ENCODE measurements at regions not wholly inside any gene's neighbourhood (a gene's known extent, or its start where the extent isn't known, plus 50 kb on each side); places are given as distances from the start of the nearest gene placed in this dataset.

DNA sequence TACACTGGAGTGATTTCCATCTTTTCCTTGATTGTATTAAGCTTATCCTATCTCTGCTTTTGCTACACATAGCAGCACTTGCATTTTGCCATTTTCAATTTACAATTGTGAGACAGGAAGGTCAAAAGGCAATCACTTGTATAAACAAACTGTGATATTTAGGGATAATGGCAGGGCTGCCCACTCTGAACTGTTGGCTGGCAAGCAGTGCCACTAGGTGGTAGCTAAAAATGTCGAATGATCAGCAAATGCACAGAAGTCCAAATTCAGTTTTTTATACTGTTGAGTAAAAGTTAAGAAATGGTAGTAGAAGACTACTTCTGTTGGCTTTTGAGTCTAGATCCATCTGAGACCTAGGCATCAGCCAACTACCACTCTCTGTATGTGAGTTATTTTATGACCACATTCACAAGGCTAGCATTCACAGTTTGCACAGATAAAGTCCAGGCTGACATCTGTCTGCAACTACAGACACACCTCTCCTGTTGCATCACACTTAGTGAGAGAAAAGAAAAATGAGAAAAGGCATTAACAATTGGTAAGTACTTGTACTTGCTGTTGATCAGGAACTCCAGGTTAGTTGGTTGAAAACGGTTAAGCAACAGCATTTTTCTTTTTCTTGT, 108.8 kb upstream of the ASTN2 start:
- Histone ChIP-seq H3K4me2 (ENCODE audit: low read depth, low read length) (no peak overlapping the region), H3K9ac (ENCODE audit: low read length) (no peak overlapping the region), H3F3A (ENCODE audit: insufficient read depth, low read length) (no peaks in the 10 kb centered on the region), H3K9me2 (replicated peaks; ENCODE audit: insufficient read depth, low read length) (no peaks in the 10 kb centered on the region), H3K27ac (ENCODE audit: low read length) (no peak overlapping the region), H3K36me3 (replicated peaks; ENCODE audit: insufficient read depth, low read length) (no peaks in the 10 kb centered on the region), H4K20me1 (ENCODE audit: insufficient read depth, low read length) (no peaks in the 10 kb centered on the region), H3K4me3 (ENCODE audit: low read length) (no peak overlapping the region), H3K27me3 (replicated peaks; ENCODE audit: insufficient read depth, low read length) (no peaks in the 10 kb centered on the region), H3K4me1 (ENCODE audit: low read length) (no peaks in the 10 kb centered on the region), H3K9me3 (replicated peaks; ENCODE audit: insufficient read depth, low read length) (no peaks in the 10 kb centered on the region), H2AFZ (ENCODE audit: low read length) (no peak overlapping the region), H3K79me2 (ENCODE audit: low read length) (no peaks in the 10 kb centered on the region)
- TF ChIP-seq EZH2 (optimal IDR thresholded peaks at IDR 0.05; ENCODE audit: low read depth, low read length) (no peak), EZH2phosphoT487 (IDR thresholded peaks at IDR 0.05; ENCODE audit: low read length) (no peak)
- TF ChIP-seq, protein P1, sequence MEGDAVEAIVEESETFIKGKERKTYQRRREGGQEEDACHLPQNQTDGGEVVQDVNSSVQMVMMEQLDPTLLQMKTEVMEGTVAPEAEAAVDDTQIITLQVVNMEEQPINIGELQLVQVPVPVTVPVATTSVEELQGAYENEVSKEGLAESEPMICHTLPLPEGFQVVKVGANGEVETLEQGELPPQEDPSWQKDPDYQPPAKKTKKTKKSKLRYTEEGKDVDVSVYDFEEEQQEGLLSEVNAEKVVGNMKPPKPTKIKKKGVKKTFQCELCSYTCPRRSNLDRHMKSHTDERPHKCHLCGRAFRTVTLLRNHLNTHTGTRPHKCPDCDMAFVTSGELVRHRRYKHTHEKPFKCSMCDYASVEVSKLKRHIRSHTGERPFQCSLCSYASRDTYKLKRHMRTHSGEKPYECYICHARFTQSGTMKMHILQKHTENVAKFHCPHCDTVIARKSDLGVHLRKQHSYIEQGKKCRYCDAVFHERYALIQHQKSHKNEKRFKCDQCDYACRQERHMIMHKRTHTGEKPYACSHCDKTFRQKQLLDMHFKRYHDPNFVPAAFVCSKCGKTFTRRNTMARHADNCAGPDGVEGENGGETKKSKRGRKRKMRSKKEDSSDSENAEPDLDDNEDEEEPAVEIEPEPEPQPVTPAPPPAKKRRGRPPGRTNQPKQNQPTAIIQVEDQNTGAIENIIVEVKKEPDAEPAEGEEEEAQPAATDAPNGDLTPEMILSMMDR (IDR thresholded peaks at IDR 0.05; ENCODE audit: low read length) = no peak
- no peak for DNase-seq

DNA sequence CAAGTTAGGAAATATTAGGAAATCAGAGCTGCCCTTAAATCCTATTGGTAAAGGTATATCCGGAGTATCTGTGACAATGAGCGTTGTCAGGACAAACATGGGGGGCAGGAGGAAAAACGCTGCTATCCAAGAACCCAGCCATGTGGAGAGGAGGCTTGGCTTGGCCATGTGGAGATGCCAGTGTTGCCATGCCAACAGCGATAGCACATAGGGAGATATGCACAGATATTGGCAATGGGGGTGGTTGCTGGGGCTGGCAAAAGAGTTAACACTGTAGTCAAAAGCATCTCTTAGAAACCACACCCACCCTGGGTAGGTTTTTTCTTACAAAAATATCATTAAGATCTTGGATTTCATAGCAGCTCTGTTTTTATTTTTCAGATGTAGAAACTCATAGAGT, 106.4 kb upstream of the ASTN2 start:
- no peaks in the 10 kb centered on the region for H3K4me1 ChIP-seq (ENCODE audit: low read length)
- H3K9me3 ChIP-seq (replicated peaks; ENCODE audit: insufficient read depth, low read length) = no peaks in the 10 kb centered on the region
- no peaks in the 10 kb centered on the region for H3K9me2 ChIP-seq (replicated peaks; ENCODE audit: insufficient read depth, low read length)
- no peak for DNase-seq
- no peak overlapping the region for H3K9ac ChIP-seq (ENCODE audit: low read length)
- no peak overlapping the region for H3K27ac ChIP-seq (ENCODE audit: low read length)
- H2AFZ ChIP-seq (ENCODE audit: low read length) = no peak overlapping the region
- H4K20me1 ChIP-seq (ENCODE audit: insufficient read depth, low read length) = no peaks in the 10 kb centered on the region
- H3K79me2 ChIP-seq (ENCODE audit: low read length) = no peaks in the 10 kb centered on the region
- H3K4me3 ChIP-seq (ENCODE audit: low read length) = no peak overlapping the region
- no peak overlapping the region for H3K4me2 ChIP-seq (ENCODE audit: low read depth, low read length)
- TF ChIP-seq EZH2 (optimal IDR thresholded peaks at IDR 0.05; ENCODE audit: low read depth, low read length) (no peak), EZH2phosphoT487 (IDR thresholded peaks at IDR 0.05; ENCODE audit: low read length) (no peak)
- TF ChIP-seq, protein P1 (IDR thresholded peaks at IDR 0.05; ENCODE audit: low read length) = no peak
- H3F3A ChIP-seq (ENCODE audit: insufficient read depth, low read length) = no peaks in the 10 kb centered on the region
- H3K27me3 ChIP-seq (replicated peaks; ENCODE audit: insufficient read depth, low read length) = no peaks in the 10 kb centered on the region
- no peaks in the 10 kb centered on the region for H3K36me3 ChIP-seq (replicated peaks; ENCODE audit: insufficient read depth, low read length)

DNA sequence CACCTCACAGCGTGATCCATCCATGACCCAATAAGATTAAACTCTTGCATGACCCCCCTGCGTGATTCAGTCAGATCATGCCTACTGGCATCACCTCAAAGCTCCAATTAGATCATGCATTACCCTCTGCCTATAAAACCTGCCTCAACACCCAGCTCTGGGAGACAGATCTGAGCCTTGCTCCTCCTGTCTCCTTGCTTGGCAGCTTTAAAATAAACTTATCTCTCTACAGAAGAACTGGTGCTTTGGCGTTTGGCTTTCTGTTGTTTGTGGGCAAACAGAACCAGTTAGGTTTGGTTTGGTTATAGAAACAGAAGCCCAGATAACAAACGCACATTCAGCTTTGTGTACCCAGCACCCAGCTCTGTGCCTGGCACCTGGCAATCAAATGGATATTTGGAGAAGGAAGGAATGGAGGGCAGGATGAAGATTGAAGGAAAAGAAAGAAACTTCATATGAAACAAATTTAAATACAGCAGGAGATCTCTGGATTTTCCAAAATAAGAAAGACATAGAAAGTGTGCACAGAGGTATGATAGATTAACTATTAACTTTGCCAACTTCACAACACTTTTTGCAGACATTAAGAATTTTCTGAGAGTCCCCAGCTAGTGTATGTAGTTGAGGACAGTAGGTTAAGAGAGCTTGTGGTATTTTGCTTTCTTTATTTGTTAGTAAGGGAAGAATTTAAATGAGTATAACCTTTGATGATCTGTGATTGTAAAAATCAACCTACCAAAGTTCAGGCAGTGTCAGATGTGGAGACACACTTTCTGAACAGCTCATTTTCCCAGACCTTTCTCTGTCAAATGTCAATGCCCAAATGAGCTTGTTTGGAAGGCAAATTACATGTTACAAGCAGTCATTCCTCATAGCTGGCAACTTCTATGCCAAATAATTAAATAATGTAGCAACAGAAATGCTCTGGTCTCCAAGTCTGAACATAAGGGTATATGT, 102.1 kb upstream of the ASTN2 start:
- Histone ChIP-seq H3K9ac (ENCODE audit: low read length) (no peak overlapping the region), H3K4me1 (ENCODE audit: low read length) (no peaks in the 10 kb centered on the region), H3K9me3 (replicated peaks; ENCODE audit: insufficient read depth, low read length) (no peaks in the 10 kb centered on the region), H3F3A (ENCODE audit: insufficient read depth, low read length) (no peaks in the 10 kb centered on the region), H3K36me3 (replicated peaks; ENCODE audit: insufficient read depth, low read length) (no peaks in the 10 kb centered on the region), H3K79me2 (ENCODE audit: low read length) (no peaks in the 10 kb centered on the region), H3K4me3 (ENCODE audit: low read length) (no peak overlapping the region), H2AFZ (ENCODE audit: low read length) (no peak overlapping the region), H3K27ac (ENCODE audit: low read length) (no peak overlapping the region), H3K4me2 (ENCODE audit: low read depth, low read length) (no peak overlapping the region), H3K27me3 (replicated peaks; ENCODE audit: insufficient read depth, low read length) (no peaks in the 10 kb centered on the region), H4K20me1 (ENCODE audit: insufficient read depth, low read length) (no peaks in the 10 kb centered on the region), H3K9me2 (replicated peaks; ENCODE audit: insufficient read depth, low read length) (no peaks in the 10 kb centered on the region)
- TF ChIP-seq, protein P1 (IDR thresholded peaks at IDR 0.05; ENCODE audit: low read length) = no peak
- TF ChIP-seq EZH2phosphoT487 (IDR thresholded peaks at IDR 0.05; ENCODE audit: low read length) (no peak), EZH2 (optimal IDR thresholded peaks at IDR 0.05; ENCODE audit: low read depth, low read length) (no peak)
- DNase-seq = no peak

Measured in MM.1S (cell line).